NCI-H510A treated with DMSO at 0.1 percent for 48 hours (cell line): ENCODE measurements at regions not wholly inside any gene's neighbourhood (a gene's known extent, or its start where the extent isn't known, plus 50 kb on each side); places are given as distances from the start of the nearest gene placed in this dataset.
"Not testable (repeated sequence)": the region's sequence is repeated elsewhere in the genome, so short reads cannot be mapped to it uniquely, and the experiment has no call there.

Source experiments
- DNase-seq: peaks from one replicate; lab custom pipeline; 2025; lab: John Stamatoyannopoulos, UW

GRCh38 chr2:154583274-154583673 is 115.2 kb upstream of the KCNJ3 start:
- DNase-seq, result not testable (repeated sequence)

- no peak for DNase-seq
Measured at GRCh38 chr2:154587739-154588138, 110.8 kb upstream of the KCNJ3 start.

GRCh38 chr2:154588838-154589237 is 109.7 kb upstream of the KCNJ3 start:
- no peak for DNase-seq

GRCh38 chr2:154589514-154589913 is 109.0 kb upstream of the KCNJ3 start:
- DNase-seq, result no peak

- DNase-seq, result no peak
Measured at GRCh38 chr2:154591294-154591820, 107.1 kb upstream of the KCNJ3 start.

- DNase-seq, result no peak
Measured at GRCh38 chr2:154599189-154599588, 99.3 kb upstream of the KCNJ3 start.

GRCh38 chr2:154600927-154601494 is 97.5 kb upstream of the KCNJ3 start:
- DNase-seq, result no peak

GRCh38 chr2:154603682-154604081 is 94.8 kb upstream of the KCNJ3 start:
- no peak for DNase-seq

- DNase-seq, result no peak
Measured at GRCh38 chr2:154608438-154608837, 90.1 kb upstream of the KCNJ3 start.

- no peak for DNase-seq
Measured at GRCh38 chr2:154614906-154615305, 83.6 kb upstream of the KCNJ3 start.

GRCh38 chr2:154616659-154617058 is 81.8 kb upstream of the KCNJ3 start:
- DNase-seq, result no peak

GRCh38 chr2:154620471-154620870 is 78.0 kb upstream of the KCNJ3 start:
- DNase-seq, result no peak

GRCh38 chr2:154623819-154624218 is 74.7 kb upstream of the KCNJ3 start:
- peak; percentile 16 for DNase-seq

GRCh38 chr2:154637456-154637855 is 61.0 kb upstream of the KCNJ3 start:
- no peak for DNase-seq

- DNase-seq, result no peak
Measured at GRCh38 chr2:154638783-154639182, 59.7 kb upstream of the KCNJ3 start.

GRCh38 chr2:154640000-154640399 is 58.5 kb upstream of the KCNJ3 start:
- no peak for DNase-seq
